ENCODE measurements at regions not wholly inside any gene's neighbourhood (a gene's known extent, or its start where the extent isn't known, plus 50 kb on each side); places are given as distances from the start of the nearest gene placed in this dataset.

- TF ChIP-seq, protein P1, sequence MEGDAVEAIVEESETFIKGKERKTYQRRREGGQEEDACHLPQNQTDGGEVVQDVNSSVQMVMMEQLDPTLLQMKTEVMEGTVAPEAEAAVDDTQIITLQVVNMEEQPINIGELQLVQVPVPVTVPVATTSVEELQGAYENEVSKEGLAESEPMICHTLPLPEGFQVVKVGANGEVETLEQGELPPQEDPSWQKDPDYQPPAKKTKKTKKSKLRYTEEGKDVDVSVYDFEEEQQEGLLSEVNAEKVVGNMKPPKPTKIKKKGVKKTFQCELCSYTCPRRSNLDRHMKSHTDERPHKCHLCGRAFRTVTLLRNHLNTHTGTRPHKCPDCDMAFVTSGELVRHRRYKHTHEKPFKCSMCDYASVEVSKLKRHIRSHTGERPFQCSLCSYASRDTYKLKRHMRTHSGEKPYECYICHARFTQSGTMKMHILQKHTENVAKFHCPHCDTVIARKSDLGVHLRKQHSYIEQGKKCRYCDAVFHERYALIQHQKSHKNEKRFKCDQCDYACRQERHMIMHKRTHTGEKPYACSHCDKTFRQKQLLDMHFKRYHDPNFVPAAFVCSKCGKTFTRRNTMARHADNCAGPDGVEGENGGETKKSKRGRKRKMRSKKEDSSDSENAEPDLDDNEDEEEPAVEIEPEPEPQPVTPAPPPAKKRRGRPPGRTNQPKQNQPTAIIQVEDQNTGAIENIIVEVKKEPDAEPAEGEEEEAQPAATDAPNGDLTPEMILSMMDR (conservative IDR thresholded peaks at IDR 0.05; ENCODE audit: low read depth), result no peak
- H3K27ac ChIP-seq, result no peak overlapping the region
- POLR2A ChIA-PET (ENCODE audit: low non-redundant PET), result no interaction called here
- no peak for DNase-seq (ENCODE audit: low spot score)
- CTCF ChIA-PET, result no interaction called here
Measured at GRCh38 chr12:45148619-45149018, 67.3 kb upstream of the ANO6 start.

DNA sequence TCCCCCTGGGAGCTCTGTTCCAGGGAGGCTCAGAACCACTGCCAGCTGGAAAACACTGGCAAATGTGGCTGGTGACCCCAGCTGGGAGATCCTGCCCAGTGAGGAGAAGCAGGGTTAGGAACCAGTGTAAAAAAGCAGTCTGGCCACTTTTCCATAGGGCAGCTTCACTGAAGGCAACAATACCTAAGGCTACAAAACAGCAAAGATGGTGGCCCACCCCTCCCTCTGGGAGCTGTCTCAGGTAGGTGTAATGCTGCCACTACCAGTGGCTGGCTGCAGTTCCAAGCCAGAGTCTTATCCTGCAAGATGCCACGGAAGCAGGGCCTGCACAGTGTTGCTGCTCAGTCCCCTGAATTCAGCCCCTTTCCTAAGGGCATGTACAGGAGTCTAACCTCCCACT is 50.6 kb upstream of the ANO6 start:
- ChIA-PET CTCF (interaction anchor here (0.6 kb wide), 1 partner anchor 20 kb away, joined by 4 read pairs; no protein-coding TSS in a partner anchor), POLR2A (ENCODE audit: low non-redundant PET) (no interaction called here)
- DNase-seq (ENCODE audit: low spot score), result no peak
- TF ChIP-seq, protein P1 (conservative IDR thresholded peaks at IDR 0.05; ENCODE audit: low read depth), result no peak
- no peak overlapping the region for H3K27ac ChIP-seq

DNA sequence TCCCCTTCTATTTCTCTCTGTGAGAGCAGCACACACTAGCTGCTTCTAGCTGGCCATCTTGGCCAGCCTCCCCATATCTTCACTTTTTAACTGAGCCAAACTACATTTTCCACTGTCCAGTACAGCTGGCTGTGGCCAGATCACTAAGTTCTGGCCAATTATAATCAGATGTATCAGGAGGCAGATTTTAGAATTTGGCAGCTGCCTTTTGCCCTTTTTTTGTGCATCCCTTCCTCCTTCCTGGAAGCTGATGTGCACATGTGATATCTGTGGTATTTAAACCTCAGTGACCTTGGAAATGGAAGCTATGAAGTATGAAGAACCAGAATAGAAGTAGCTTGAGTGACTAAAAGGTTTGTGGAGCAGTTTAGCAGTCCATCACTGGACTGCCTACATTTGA is 49.8 kb upstream of the ANO6 start:
- POLR2A ChIA-PET (ENCODE audit: low non-redundant PET), result no interaction called here
- no peak overlapping the region for H3K27ac ChIP-seq
- CTCF ChIA-PET, result interaction anchor here (0.6 kb wide), 1 partner anchor 40 kb away, joined by 3 read pairs; no protein-coding TSS in a partner anchor
- TF ChIP-seq, protein P1 (conservative IDR thresholded peaks at IDR 0.05; ENCODE audit: low read depth), result no peak
- DNase-seq (ENCODE audit: low spot score), result no peak

All from RWPE1 (cell line).